GM10266 (cell line): ENCODE measurements at regions not wholly inside any gene's neighbourhood (a gene's known extent, or its start where the extent isn't known, plus 50 kb on each side); places are given as distances from the start of the nearest gene placed in this dataset.

ENCODE experiments used
- DNase-seq: peaks from one replicate; pipeline ENCODE4 v3.0.0; 2012; ENCODE audit errors: extremely low spot score
- CTCF ChIP-seq: IDR thresholded peaks from 2 replicates; pipeline ENCODE4 v1.5.1; 2012; ENCODE audit warnings: mild to moderate bottlenecking, low read depth; ENCODE audit not compliant: control insufficient read depth, insufficient read depth; ENCODE audit errors: missing control alignments

- no peak for TF ChIP-seq CTCF
- DNase-seq, result no peak
Observed at GRCh38 chr3:188951734-188952133, 220.0 kb upstream of the TPRG1 start.

- DNase-seq, result peak; percentile 86
- TF ChIP-seq CTCF, result peak; percentile 90
Observed at GRCh38 chr3:188954590-188955208, 217.1 kb upstream of the TPRG1 start.

GRCh38 chr3:188955919-188956318 is 215.9 kb upstream of the TPRG1 start:
- DNase-seq, result no peak
- TF ChIP-seq CTCF, result no peak

GRCh38 chr3:188956839-188957489 is 214.8 kb upstream of the TPRG1 start:
- peak; percentile 44 for DNase-seq
- TF ChIP-seq CTCF, result peak; percentile 81

- TF ChIP-seq CTCF, result no peak
- no peak for DNase-seq
Observed at GRCh38 chr3:188959013-188959412, 212.8 kb upstream of the TPRG1 start.

- no peak for DNase-seq
- TF ChIP-seq CTCF, result no peak
Observed at GRCh38 chr3:188962253-188963247, 209.2 kb upstream of the TPRG1 start.
